ENCODE measurements at regions not wholly inside any gene's neighbourhood (a gene's known extent, or its start where the extent isn't known, plus 50 kb on each side); places are given as distances from the start of the nearest gene placed in this dataset.
"Not testable (repeated sequence)": the region's sequence is repeated elsewhere in the genome, so short reads cannot be mapped to it uniquely, and the experiment has no call there.

- no peak for DNase-seq (ENCODE audit: low read depth in 2 of 2)
Observed at GRCh38 chr2:82330155-82330554, 2025.6 kb upstream of the LRRTM1 start.

GRCh38 chr2:82326180-82326767 is 2021.7 kb upstream of the LRRTM1 start:
- DNase-seq (ENCODE audit: low read depth in 2 of 2): not testable (repeated sequence)

DNA sequence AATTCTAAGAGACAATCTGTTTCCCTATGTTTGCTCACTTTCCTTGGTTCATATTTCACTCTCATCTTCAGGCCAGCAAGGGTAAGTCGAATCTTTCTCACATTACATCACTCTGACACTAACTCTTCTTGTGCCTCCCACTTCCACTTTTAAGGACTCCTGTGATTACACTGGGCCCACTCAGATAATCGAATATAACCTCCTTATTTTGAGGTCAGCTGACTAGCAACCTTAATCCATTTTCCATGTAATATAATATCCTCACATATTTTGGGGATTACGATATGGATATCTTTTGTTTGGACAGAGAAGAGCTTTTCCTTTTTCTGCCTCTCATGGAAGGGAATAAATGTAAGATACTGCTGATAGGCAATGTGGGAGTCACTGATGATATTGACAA is 2015.7 kb upstream of the LRRTM1 start:
- DNase-seq (ENCODE audit: low read depth in 2 of 2): no peak

- no peak for DNase-seq (ENCODE audit: low read depth in 2 of 2)
Observed at GRCh38 chr2:82317012-82317411, 2012.5 kb upstream of the LRRTM1 start.

GRCh38 chr2:82316586-82316985 is 2012.0 kb upstream of the LRRTM1 start:
- DNase-seq (ENCODE audit: low read depth in 2 of 2): no peak

GRCh38 chr2:82314836-82315472 is 2010.4 kb upstream of the LRRTM1 start:
- no peak for DNase-seq (ENCODE audit: low read depth in 2 of 2)

- no peak for DNase-seq (ENCODE audit: low read depth in 2 of 2)
Observed at GRCh38 chr2:82307511-82307910, 2003.0 kb upstream of the LRRTM1 start.

DNA sequence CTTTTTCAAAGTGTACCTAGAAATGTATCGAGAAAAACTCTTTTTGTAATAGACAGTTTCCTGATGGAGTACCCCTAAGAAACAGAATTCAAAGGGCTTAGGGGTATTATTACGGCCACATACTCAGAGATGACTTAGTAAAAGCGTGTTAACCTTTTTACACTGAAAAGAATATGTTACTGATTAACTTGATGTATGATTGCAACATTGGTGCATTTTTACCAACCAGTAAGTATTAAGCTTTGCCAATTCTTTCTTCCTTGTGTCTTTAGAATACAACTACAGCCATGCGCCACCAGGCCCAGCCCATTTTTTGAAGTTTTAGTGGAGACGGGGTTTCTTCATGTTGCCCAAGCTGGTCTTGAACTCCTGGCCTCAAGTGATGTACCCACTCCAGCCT is 1997.0 kb upstream of the LRRTM1 start:
- no peak for DNase-seq (ENCODE audit: low read depth in 2 of 2)

- no peak for DNase-seq (ENCODE audit: low read depth in 2 of 2)
Observed at GRCh38 chr2:82289446-82289845, 1984.9 kb upstream of the LRRTM1 start.

DNA sequence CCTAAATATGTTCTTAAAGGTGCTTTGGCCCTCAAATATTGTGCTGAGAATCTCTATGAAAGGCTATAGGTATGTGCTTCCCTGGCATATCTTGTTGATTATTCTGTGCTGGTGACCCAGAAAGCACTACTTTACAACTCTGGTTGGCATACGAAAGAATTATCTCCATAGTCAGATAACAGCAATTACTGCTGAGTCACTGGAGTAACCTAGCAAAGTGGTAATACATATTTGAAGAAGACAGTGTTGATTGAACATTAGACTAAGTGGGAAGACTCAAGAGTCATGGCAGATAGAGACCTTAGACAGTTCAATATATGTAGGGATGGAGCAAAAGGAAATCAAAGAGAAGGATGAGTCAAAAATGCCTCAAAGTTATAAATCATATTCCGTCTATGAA is 1978.5 kb upstream of the LRRTM1 start:
- no peak for DNase-seq (ENCODE audit: low read depth in 2 of 2)

DNA sequence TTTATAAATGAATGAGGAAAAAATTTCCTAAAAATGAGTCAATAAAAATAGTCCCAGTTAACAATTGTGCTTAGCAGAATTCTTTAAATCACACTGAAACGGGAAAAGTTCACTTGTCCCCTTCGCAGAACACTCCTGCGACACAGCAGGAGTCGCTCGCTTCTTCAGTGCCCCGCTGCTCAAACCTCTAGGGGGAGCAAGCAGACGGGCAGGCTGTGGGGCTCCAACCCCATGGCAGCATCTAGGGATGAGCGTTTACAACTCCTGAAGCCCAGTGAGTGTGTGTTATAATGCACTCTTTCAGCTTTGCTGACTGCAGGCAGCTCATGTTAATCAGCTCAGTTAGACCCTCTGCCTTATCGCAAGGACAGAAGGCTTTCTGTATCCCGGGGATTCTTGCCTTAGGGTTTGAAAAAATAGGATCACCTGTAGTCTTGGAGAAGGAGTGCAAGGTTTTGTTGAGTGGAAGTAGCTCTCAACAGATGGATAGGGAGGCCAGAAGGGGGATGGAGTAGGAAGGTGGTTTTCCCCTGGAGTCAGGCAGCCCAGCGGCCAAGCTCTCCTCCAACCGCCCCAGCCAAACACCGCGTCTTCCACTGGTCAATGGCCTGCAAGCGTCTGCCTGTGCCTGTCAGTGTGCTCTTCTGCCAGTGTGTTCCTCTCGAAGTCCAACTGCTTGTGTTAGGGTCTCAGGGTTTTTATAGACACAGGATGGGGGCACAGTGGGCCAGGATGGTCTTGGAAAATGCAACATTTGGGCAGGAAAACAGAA is 1977.7 kb upstream of the LRRTM1 start:
- DNase-seq (ENCODE audit: low read depth in 2 of 2): no peak

DNA sequence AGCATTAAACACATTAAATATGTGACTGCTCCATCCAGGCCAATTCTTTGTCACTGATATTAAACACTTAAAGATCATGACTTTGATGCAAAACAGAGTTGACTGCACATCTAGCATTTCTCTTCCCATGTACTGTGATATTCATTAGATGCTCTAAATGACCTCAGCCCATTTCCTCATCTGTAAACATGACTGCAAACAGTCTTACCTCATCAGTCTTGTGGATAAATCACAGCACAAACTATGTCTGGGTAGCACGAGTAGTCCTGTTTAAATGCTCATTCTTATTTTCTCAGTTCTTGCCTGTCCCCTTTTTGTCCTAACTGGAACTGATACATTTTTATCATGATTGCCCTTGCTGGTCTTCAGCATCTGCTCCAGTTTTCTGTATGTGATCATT is 1974.8 kb upstream of the LRRTM1 start:
- no peak for DNase-seq (ENCODE audit: low read depth in 2 of 2)

- no peak for DNase-seq (ENCODE audit: low read depth in 2 of 2)
Observed at GRCh38 chr2:82278416-82278815, 1973.9 kb upstream of the LRRTM1 start.

DNA sequence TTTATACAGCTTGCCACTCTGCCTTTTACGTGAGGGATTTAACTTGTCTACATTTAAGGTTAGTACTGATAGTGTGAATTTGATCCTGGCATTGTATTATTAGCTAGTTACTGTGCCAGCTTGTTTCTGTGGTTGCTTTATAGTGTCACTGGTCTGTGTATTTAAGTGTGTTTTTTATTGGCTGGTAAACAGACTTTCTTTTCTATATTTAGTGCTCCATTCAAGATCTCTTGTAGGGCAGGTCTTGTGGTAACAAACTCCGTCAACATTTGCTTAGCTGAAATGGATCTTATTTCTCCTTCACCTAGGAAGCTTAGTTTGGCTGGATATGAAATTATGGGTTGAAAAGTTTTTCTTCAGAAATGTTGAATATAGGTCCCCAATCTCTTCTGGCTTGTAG is 1971.0 kb upstream of the LRRTM1 start:
- DNase-seq (ENCODE audit: low read depth in 2 of 2): no peak

GRCh38 chr2:82268446-82268845 is 1963.9 kb upstream of the LRRTM1 start:
- DNase-seq (ENCODE audit: low read depth in 2 of 2): no peak

DNA sequence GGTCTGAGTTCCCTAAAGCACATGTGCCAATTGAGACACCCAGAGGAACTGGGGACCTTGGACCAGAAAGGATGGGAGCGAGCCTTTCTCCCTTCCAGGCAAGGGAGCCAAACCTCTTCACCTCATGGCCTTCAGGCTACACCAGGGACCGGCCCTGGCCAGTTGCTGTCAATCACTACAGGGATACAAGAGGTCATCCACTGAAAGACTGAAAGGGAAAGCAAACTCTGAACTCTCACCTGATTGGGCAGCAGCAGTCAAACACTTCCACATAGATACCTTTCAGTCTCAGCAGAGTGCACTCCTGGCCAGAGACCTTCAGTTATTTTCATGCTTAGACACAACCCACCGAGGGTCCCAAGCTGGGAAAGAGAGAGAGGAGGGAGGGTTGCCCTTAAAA is 1956.0 kb upstream of the LRRTM1 start:
- no peak for DNase-seq (ENCODE audit: low read depth in 2 of 2)

GRCh38 chr2:82259551-82259950 is 1955.0 kb upstream of the LRRTM1 start:
- no peak for DNase-seq (ENCODE audit: low read depth in 2 of 2)

- no peak for DNase-seq (ENCODE audit: low read depth in 2 of 2)
Observed at GRCh38 chr2:82257796-82258555, 1953.4 kb upstream of the LRRTM1 start.

GRCh38 chr2:82256983-82257632 is 1952.6 kb upstream of the LRRTM1 start:
- no peak for DNase-seq (ENCODE audit: low read depth in 2 of 2)

DNA sequence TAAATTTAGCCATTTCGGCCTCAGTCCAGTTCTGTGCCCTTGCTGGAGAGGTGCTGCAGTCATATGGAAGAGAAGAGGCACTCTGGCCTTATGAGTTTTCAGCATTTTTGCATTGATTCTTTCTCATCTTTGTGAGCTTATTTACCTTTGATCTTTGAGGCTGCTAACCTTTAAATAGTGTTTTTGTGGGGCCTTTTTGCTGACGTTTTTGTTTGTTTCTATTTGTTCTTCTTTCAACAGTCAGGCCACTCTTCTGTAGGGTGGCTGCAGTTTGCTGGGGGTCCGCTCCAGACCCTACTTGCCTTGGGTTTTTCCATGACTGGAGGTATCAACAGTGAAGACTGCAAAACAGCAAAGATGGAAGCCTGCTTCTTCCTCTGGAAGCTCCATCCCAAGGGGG is 1951.7 kb upstream of the LRRTM1 start:
- DNase-seq (ENCODE audit: low read depth in 2 of 2): no peak

DNA sequence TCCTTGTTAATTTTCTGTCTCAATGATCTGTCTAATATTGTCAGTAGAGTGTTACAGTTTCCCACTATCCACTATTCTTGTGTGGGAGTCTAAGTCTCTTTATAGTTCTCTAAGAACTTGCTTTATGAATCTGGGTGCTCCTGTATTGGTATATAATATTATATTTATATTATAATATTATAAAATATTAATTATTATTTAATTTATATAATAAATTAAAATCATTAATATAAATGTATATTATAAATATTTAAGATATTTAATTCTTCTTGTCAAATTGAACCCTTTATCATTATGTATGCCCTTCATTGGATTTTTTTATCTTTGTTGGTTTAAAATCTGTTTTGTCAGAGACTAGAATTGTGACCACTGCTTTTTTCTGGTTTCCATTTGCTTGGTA is 1950.2 kb upstream of the LRRTM1 start:
- DNase-seq (ENCODE audit: low read depth in 2 of 2): no peak

GRCh38 chr2:82246220-82246775 is 1941.7 kb upstream of the LRRTM1 start:
- DNase-seq (ENCODE audit: low read depth in 2 of 2): no peak
